ENCODE measurements at regions not wholly inside any gene's neighbourhood (a gene's known extent, or its start where the extent isn't known, plus 50 kb on each side); places are given as distances from the start of the nearest gene placed in this dataset.

DNA sequence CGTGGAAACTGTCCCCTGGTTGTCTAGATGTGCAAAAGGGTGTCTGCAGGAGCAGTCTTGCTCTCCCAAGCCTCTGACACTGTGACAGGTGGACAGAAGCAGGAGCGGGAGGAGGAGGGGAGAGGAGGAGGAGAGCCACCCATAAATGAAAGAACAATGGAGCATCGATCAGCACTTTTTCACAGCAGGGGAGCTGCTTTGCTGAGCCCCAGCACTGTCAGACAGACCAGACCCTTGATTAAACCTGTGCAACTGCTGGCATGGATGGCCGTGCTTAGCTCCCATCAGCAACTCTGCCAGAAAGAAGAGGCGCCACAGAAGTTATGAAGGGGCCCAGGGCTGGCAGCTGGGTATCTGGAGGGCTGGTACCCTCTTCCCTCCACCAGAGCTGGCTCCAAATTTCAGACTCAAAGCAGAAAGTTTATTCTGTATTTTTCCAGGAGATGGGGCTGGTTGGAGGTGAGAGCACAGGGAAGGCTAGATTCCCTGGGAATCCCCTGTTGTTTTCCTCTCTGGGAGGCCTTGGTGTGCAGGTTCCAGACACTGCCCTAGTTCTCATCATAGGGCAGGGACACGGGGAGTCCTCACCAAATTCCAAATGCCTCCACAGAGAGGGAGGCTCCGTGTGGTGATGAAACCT, 1192.2 kb downstream of the UQCRFS1 start:
- Histone ChIP-seq H3K4me3 (no peak overlapping the region), H3K9me3 (no peaks in the 10 kb centered on the region), H3K27ac (no peak overlapping the region), H3K27me3 (no peaks in the 10 kb centered on the region), H3K36me3 (replicated peaks in 1 of 2; ENCODE audit: insufficient read depth in 1 of 2, low read depth in 2 of 2) (no peaks in the 10 kb centered on the region), H3K4me1 (no peaks in the 10 kb centered on the region)
- DNase-seq = no peak
- no peak for ATAC-seq
- TF ChIP-seq POLR2A (IDR thresholded peaks at IDR 0.05) = no peak
- TF ChIP-seq, protein P1, sequence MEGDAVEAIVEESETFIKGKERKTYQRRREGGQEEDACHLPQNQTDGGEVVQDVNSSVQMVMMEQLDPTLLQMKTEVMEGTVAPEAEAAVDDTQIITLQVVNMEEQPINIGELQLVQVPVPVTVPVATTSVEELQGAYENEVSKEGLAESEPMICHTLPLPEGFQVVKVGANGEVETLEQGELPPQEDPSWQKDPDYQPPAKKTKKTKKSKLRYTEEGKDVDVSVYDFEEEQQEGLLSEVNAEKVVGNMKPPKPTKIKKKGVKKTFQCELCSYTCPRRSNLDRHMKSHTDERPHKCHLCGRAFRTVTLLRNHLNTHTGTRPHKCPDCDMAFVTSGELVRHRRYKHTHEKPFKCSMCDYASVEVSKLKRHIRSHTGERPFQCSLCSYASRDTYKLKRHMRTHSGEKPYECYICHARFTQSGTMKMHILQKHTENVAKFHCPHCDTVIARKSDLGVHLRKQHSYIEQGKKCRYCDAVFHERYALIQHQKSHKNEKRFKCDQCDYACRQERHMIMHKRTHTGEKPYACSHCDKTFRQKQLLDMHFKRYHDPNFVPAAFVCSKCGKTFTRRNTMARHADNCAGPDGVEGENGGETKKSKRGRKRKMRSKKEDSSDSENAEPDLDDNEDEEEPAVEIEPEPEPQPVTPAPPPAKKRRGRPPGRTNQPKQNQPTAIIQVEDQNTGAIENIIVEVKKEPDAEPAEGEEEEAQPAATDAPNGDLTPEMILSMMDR (IDR thresholded peaks at IDR 0.05) = no peak
- intact Hi-C loops (cut with DNase I) = no loop called here
- WGBS, 2 donors = 34 to 42% methylated on average over 7 of the region's 7 CpGs

DNA sequence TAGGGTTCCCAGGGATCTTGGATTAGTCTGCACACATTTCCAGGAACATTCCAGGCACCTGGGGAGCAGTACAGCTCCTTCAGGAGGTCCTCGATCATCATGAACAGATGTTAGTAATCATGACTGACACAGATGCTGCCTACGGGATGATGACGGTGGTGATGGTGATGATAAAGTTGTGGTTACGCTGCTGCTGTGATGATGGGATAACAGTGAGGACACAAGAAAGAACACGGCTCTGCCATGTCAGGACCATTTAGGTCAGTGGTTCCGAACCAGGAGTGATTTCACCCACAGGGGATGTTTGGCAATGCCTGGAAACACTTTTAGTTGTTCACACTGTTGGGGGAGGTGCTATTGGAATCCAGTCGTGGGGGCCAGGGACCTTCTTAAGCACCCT, 1193.0 kb downstream of the UQCRFS1 start:
- Histone ChIP-seq H3K9me3 (no peaks in the 10 kb centered on the region), H3K36me3 (replicated peaks in 1 of 2; ENCODE audit: insufficient read depth in 1 of 2, low read depth in 2 of 2) (no peaks in the 10 kb centered on the region), H3K27me3 (no peaks in the 10 kb centered on the region), H3K27ac (no peak overlapping the region), H3K4me1 (no peaks in the 10 kb centered on the region), H3K4me3 (no peak overlapping the region)
- intact Hi-C loops (cut with DNase I) = no loop called here
- DNase-seq (no peak), ATAC-seq (no peak)
- 67 to 72% methylated on average over 7 of the region's 7 CpGs for WGBS, 2 donors
- TF ChIP-seq, protein P1 (IDR thresholded peaks at IDR 0.05) = no peak
- TF ChIP-seq POLR2A (IDR thresholded peaks at IDR 0.05) = no peak

DNA sequence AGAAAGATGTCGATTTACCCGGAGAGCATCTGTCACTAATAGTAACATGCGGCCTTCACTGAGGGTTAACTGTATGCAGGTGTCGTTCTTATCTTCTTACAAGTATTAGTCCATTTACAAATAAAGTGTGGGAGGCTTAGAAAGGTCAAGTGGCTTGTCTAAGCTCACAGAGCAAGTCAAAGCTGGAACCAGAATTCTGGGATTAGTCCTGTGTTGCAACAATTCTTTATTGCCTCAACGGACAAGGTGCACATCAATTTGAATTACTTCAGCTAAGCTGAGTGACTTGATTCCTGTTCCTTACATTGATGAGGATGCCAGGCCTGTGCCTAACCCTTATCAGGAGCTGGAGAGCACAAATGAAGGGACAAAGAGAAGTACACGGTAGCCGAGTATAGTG, 1193.6 kb downstream of the UQCRFS1 start:
- WGBS, 2 donors = 48 to 63% methylated on average over 7 of the region's 7 CpGs
- Histone ChIP-seq H3K9me3 (no peaks in the 10 kb centered on the region), H3K4me3 (no peak overlapping the region), H3K27ac (no peak overlapping the region), H3K36me3 (replicated peaks in 1 of 2; ENCODE audit: insufficient read depth in 1 of 2, low read depth in 2 of 2) (no peaks in the 10 kb centered on the region), H3K4me1 (no peaks in the 10 kb centered on the region), H3K27me3 (no peaks in the 10 kb centered on the region)
- DNase-seq (no peak), ATAC-seq (no peak)
- intact Hi-C loops (cut with DNase I) = no loop called here
- TF ChIP-seq POLR2A (IDR thresholded peaks at IDR 0.05) = no peak
- TF ChIP-seq, protein P1 (IDR thresholded peaks at IDR 0.05) = no peak

DNA sequence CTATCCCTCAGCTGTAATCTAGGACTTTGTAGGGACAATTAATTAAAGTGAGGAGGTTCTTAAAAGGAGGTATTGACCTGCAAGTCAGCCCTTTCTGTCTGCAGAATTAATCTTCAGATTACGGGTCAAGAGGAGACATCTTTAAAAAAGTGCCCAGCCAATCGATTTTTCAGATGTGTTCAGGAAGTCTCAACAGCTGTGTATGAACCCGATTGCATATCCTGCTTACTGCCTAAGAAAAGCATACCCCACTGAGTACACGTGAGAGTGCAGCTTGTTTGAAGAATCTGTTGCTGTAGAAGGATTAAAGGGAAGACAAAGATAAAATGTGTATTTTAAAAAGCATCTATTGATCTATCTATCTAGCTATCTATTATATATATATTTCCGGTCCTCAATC, 1194.5 kb downstream of the UQCRFS1 start:
- Histone ChIP-seq H3K27me3 (no peaks in the 10 kb centered on the region), H3K4me1 (no peaks in the 10 kb centered on the region), H3K9me3 (no peaks in the 10 kb centered on the region), H3K36me3 (replicated peaks in 1 of 2; ENCODE audit: insufficient read depth in 1 of 2, low read depth in 2 of 2) (no peaks in the 10 kb centered on the region), H3K4me3 (no peak overlapping the region), H3K27ac (no peak overlapping the region)
- 12 to 21% methylated on average over 5 of the region's 5 CpGs for WGBS, 2 donors
- ATAC-seq (no peak), DNase-seq (no peak)
- no peak for TF ChIP-seq POLR2A (IDR thresholded peaks at IDR 0.05)
- TF ChIP-seq, protein P1 (IDR thresholded peaks at IDR 0.05) = no peak
- intact Hi-C loops (cut with DNase I) = no loop called here
